ENCODE measurements at regions not wholly inside any gene's neighbourhood (a gene's known extent, or its start where the extent isn't known, plus 50 kb on each side); places are given as distances from the start of the nearest gene placed in this dataset.

GRCh38 chr12:30420561-30420960 is 275.1 kb downstream of the IPO8 start:
- H3K4me1 Mint-ChIP-seq (ENCODE audit: low read depth), result no peaks in the 10 kb centered on the region
- no peaks in the 10 kb centered on the region for H3K27me3 Mint-ChIP-seq
- intact Hi-C loops (cut with micrococcal nuclease), result no loop called here
- H3K36me3 Mint-ChIP-seq, result no peaks in the 10 kb centered on the region
- CTCF ChIA-PET, result no interaction called here
- no peak overlapping the region for H3K27ac Mint-ChIP-seq
- H3K9me3 Mint-ChIP-seq, result no peaks in the 10 kb centered on the region
- DNase-seq, result no peak
- POLR2A ChIA-PET, result no interaction called here
- H3K4me3 Mint-ChIP-seq, result no peak overlapping the region

GRCh38 chr12:30417697-30418231 is 277.9 kb downstream of the IPO8 start:
- no peak for DNase-seq
- Mint-ChIP-seq H3K27ac (no peak overlapping the region), H3K36me3 (no peaks in the 10 kb centered on the region), H3K4me1 (ENCODE audit: low read depth) (no peaks in the 10 kb centered on the region), H3K4me3 (no peak overlapping the region), H3K27me3 (no peaks in the 10 kb centered on the region), H3K9me3 (no peaks in the 10 kb centered on the region)
- intact Hi-C loops (cut with micrococcal nuclease), result no loop called here
- ChIA-PET CTCF (no interaction called here), POLR2A (no interaction called here)

- Mint-ChIP-seq H3K27ac (no peak overlapping the region), H3K4me1 (ENCODE audit: low read depth) (no peaks in the 10 kb centered on the region), H3K9me3 (no peaks in the 10 kb centered on the region), H3K27me3 (no peaks in the 10 kb centered on the region), H3K4me3 (no peak overlapping the region), H3K36me3 (no peaks in the 10 kb centered on the region)
- DNase-seq, result no peak
- intact Hi-C loops (cut with micrococcal nuclease), result no loop called here
- ChIA-PET POLR2A (no interaction called here), CTCF (no interaction called here)
Measured at GRCh38 chr12:30416631-30417030, 279.0 kb downstream of the IPO8 start.

- CTCF ChIA-PET, result no interaction called here
- no peaks in the 10 kb centered on the region for H3K36me3 Mint-ChIP-seq
- intact Hi-C loops (cut with micrococcal nuclease), result no loop called here
- no peak for DNase-seq
- H3K27me3 Mint-ChIP-seq, result no peaks in the 10 kb centered on the region
- H3K4me1 Mint-ChIP-seq (ENCODE audit: low read depth), result no peaks in the 10 kb centered on the region
- H3K4me3 Mint-ChIP-seq, result no peak overlapping the region
- POLR2A ChIA-PET, result no interaction called here
- no peaks in the 10 kb centered on the region for H3K9me3 Mint-ChIP-seq
- H3K27ac Mint-ChIP-seq, result no peak overlapping the region
Measured at GRCh38 chr12:30415777-30416176, 279.9 kb downstream of the IPO8 start.

GRCh38 chr12:30414507-30414906 is 281.2 kb downstream of the IPO8 start:
- Mint-ChIP-seq H3K4me3 (no peak overlapping the region), H3K27ac (no peak overlapping the region), H3K36me3 (no peaks in the 10 kb centered on the region), H3K27me3 (peaks cover 2% of the 10 kb centered on the region), H3K9me3 (peaks cover 2% of the 10 kb centered on the region), H3K4me1 (ENCODE audit: low read depth) (no peaks in the 10 kb centered on the region)
- ChIA-PET CTCF (no interaction called here), POLR2A (no interaction called here)
- no peak for DNase-seq
- intact Hi-C loops (cut with micrococcal nuclease), result no loop called here

- Mint-ChIP-seq H3K27ac (no peak overlapping the region), H3K27me3 (no peaks in the 10 kb centered on the region), H3K9me3 (peaks cover 3% of the 10 kb centered on the region), H3K36me3 (no peaks in the 10 kb centered on the region), H3K4me1 (ENCODE audit: low read depth) (no peaks in the 10 kb centered on the region), H3K4me3 (no peak overlapping the region)
- ChIA-PET CTCF (no interaction called here), POLR2A (no interaction called here)
- intact Hi-C loops (cut with micrococcal nuclease), result no loop called here
- no peak for DNase-seq
Measured at GRCh38 chr12:30400349-30400748, 295.3 kb downstream of the IPO8 start.

GRCh38 chr12:30399859-30400258 is 295.8 kb downstream of the IPO8 start:
- Mint-ChIP-seq H3K27ac (no peak overlapping the region), H3K9me3 (peaks cover 3% of the 10 kb centered on the region), H3K27me3 (no peaks in the 10 kb centered on the region), H3K4me3 (no peak overlapping the region), H3K36me3 (no peaks in the 10 kb centered on the region), H3K4me1 (ENCODE audit: low read depth) (no peaks in the 10 kb centered on the region)
- intact Hi-C loops (cut with micrococcal nuclease), result no loop called here
- POLR2A ChIA-PET, result no interaction called here
- CTCF ChIA-PET, result no interaction called here
- no peak for DNase-seq

GRCh38 chr12:30396576-30396975 is 299.1 kb downstream of the IPO8 start:
- CTCF ChIA-PET, result no interaction called here
- Mint-ChIP-seq H3K4me3 (no peak overlapping the region), H3K27me3 (no peaks in the 10 kb centered on the region), H3K36me3 (no peaks in the 10 kb centered on the region), H3K4me1 (ENCODE audit: low read depth) (no peaks in the 10 kb centered on the region), H3K9me3 (no peaks in the 10 kb centered on the region), H3K27ac (no peak overlapping the region)
- no peak for DNase-seq
- POLR2A ChIA-PET, result no interaction called here
- intact Hi-C loops (cut with micrococcal nuclease), result no loop called here

GRCh38 chr12:30395190-30395589 is 300.5 kb downstream of the IPO8 start:
- Mint-ChIP-seq H3K4me3 (no peak overlapping the region), H3K9me3 (no peaks in the 10 kb centered on the region), H3K27ac (no peak overlapping the region), H3K27me3 (no peaks in the 10 kb centered on the region), H3K36me3 (no peaks in the 10 kb centered on the region), H3K4me1 (ENCODE audit: low read depth) (no peaks in the 10 kb centered on the region)
- no peak for DNase-seq
- CTCF ChIA-PET, result no interaction called here
- POLR2A ChIA-PET, result no interaction called here
- intact Hi-C loops (cut with micrococcal nuclease), result no loop called here

GRCh38 chr12:30391766-30392366 is 303.8 kb downstream of the IPO8 start:
- intact Hi-C loops (cut with micrococcal nuclease), result no loop called here
- Mint-ChIP-seq H3K4me3 (no peak overlapping the region), H3K27me3 (no peaks in the 10 kb centered on the region)

GRCh38 chr12:30385706-30386105 is 310.0 kb downstream of the IPO8 start:
- Mint-ChIP-seq H3K9me3 (peaks cover 2% of the 10 kb centered on the region), H3K27me3 (no peaks in the 10 kb centered on the region), H3K4me3 (no peak overlapping the region), H3K4me1 (ENCODE audit: low read depth) (no peaks in the 10 kb centered on the region), H3K36me3 (no peaks in the 10 kb centered on the region), H3K27ac (no peak overlapping the region)
- CTCF ChIA-PET, result no interaction called here
- no peak for DNase-seq
- intact Hi-C loops (cut with micrococcal nuclease), result no loop called here
- POLR2A ChIA-PET, result no interaction called here

More at GRCh38 chr12:30391766-30392366, 303.8 kb downstream of the IPO8 start:
- POLR2A ChIA-PET, result interaction anchor here (0.6 kb wide), 1 partner anchor 66 kb away, joined by 3 read pairs; no protein-coding TSS in a partner anchor
- CTCF ChIA-PET, result no interaction called here
- no peaks in the 10 kb centered on the region for H3K4me1 Mint-ChIP-seq (ENCODE audit: low read depth)
- H3K9me3 Mint-ChIP-seq, result peaks cover 2% of the 10 kb centered on the region
- H3K36me3 Mint-ChIP-seq, result no peaks in the 10 kb centered on the region
- no peak for DNase-seq
- no peak overlapping the region for H3K27ac Mint-ChIP-seq

- CTCF ChIA-PET, result no interaction called here
- intact Hi-C loops (cut with micrococcal nuclease), result no loop called here
- POLR2A ChIA-PET, result no interaction called here
- DNase-seq, result no peak
- H3K27ac Mint-ChIP-seq, result no peak overlapping the region
- no peaks in the 10 kb centered on the region for H3K27me3 Mint-ChIP-seq
- H3K36me3 Mint-ChIP-seq, result no peaks in the 10 kb centered on the region
- no peak overlapping the region for H3K4me3 Mint-ChIP-seq
- peaks cover 2% of the 10 kb centered on the region for H3K9me3 Mint-ChIP-seq
- no peaks in the 10 kb centered on the region for H3K4me1 Mint-ChIP-seq (ENCODE audit: low read depth)
Measured at GRCh38 chr12:30384976-30385375, 310.7 kb downstream of the IPO8 start.

GRCh38 chr12:30378307-30378706 is 317.4 kb downstream of the IPO8 start:
- Mint-ChIP-seq H3K9me3 (peaks cover 17% of the 10 kb centered on the region), H3K27ac (no peak overlapping the region), H3K27me3 (no peaks in the 10 kb centered on the region), H3K4me1 (ENCODE audit: low read depth) (no peaks in the 10 kb centered on the region), H3K36me3 (no peaks in the 10 kb centered on the region), H3K4me3 (no peak overlapping the region)
- intact Hi-C loops (cut with micrococcal nuclease), result no loop called here
- no peak for DNase-seq
- ChIA-PET CTCF (no interaction called here), POLR2A (no interaction called here)
